Stimulated activated CD8-positive, alpha-beta memory T cell treated with anti-CD3 and anti-CD28 coated beads, Interleukin-4, amount 100 ng/mL, for 48 hours (primary cell): ENCODE measurements at regions not wholly inside any gene's neighbourhood (a gene's known extent, or its start where the extent isn't known, plus 50 kb on each side); places are given as distances from the start of the nearest gene placed in this dataset.

ENCODE experiments used
- DNase-seq: peaks from one replicate; pipeline ENCODE4 v3.0.0-alpha.2; 2020

GRCh38 chr6:138609801-138610430, 110.6 kb upstream of the NHSL1 start:
- no peak for DNase-seq

GRCh38 chr6:138610816-138611215, 111.5 kb upstream of the NHSL1 start:
- DNase-seq = no peak

- DNase-seq = no peak
Observed at GRCh38 chr6:138614151-138614550, 114.9 kb upstream of the NHSL1 start.

GRCh38 chr6:138618168-138618567, 118.9 kb upstream of the NHSL1 start:
- DNase-seq = no peak

- no peak for DNase-seq
Observed at GRCh38 chr6:138620630-138621029, 121.3 kb upstream of the NHSL1 start.

GRCh38 chr6:138622967-138623366, 123.7 kb upstream of the NHSL1 start:
- no peak for DNase-seq

- DNase-seq = no peak
Observed at GRCh38 chr6:138631566-138631965, 132.3 kb upstream of the NHSL1 start.

GRCh38 chr6:138637822-138638221, 135.7 kb upstream of the CCDC28A start:
- no peak for DNase-seq

GRCh38 chr6:138638604-138639003, 135.0 kb upstream of the CCDC28A start:
- DNase-seq = no peak

- no peak for DNase-seq
Observed at GRCh38 chr6:138640028-138640427, 133.5 kb upstream of the CCDC28A start.

GRCh38 chr6:138643210-138643609, 130.4 kb upstream of the CCDC28A start:
- DNase-seq = no peak

- DNase-seq = no peak
Observed at GRCh38 chr6:138645976-138646640, 127.5 kb upstream of the CCDC28A start.

- DNase-seq = no peak
Observed at GRCh38 chr6:138647006-138647405, 126.6 kb upstream of the CCDC28A start.

- no peak for DNase-seq
Observed at GRCh38 chr6:138648127-138648526, 125.4 kb upstream of the CCDC28A start.

- no peak for DNase-seq
Observed at GRCh38 chr6:138651491-138651890, 122.1 kb upstream of the CCDC28A start.

GRCh38 chr6:138652824-138653223, 120.7 kb upstream of the CCDC28A start:
- no peak for DNase-seq

GRCh38 chr6:138653435-138653834, 120.1 kb upstream of the CCDC28A start:
- no peak for DNase-seq

- DNase-seq = peak; percentile 30
Observed at GRCh38 chr6:138654715-138655634, 118.6 kb upstream of the CCDC28A start.

- no peak for DNase-seq
Observed at GRCh38 chr6:138655828-138656227, 117.7 kb upstream of the CCDC28A start.

- DNase-seq = no peak
Observed at GRCh38 chr6:138656364-138657064, 117.1 kb upstream of the CCDC28A start.

- no peak for DNase-seq
Observed at GRCh38 chr6:138657065-138657425, 116.5 kb upstream of the CCDC28A start.

- DNase-seq = no peak
Observed at GRCh38 chr6:138659998-138660397, 113.6 kb upstream of the CCDC28A start.

- no peak for DNase-seq
Observed at GRCh38 chr6:138662471-138662870, 111.1 kb upstream of the CCDC28A start.
